ENCODE measurements at regions not wholly inside any gene's neighbourhood (a gene's known extent, or its start where the extent isn't known, plus 50 kb on each side); places are given as distances from the start of the nearest gene placed in this dataset.

DNA sequence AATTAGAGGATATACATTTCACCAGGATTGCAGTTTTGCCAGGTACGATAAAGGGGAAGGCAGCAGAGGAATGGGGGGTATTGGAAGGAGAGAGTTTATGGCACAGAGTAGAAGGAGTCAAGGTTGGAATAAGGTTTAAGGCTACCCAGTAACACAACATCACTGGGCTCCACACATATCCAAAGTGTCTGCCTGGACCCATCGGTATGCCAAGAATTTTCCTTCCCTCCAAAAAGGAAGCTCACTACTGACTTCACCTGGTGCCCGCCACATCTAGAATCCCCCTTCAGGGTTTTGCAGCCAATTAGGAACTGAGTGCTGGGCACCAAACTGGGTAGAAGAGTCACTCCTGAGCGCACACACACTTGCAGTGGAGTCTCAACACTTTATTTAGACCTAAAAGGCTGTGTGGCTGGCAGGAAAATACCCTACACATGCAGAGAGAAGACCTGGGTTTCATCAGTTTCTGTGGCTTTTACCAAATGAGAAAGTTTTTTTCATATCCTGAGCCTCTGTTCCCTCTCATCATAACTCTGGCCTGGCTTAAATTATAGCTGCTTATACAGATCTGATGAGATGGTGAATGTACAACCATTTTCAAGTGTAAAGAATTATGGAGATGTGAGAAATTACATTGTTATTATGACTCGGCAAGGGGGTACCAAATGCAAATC lies 190.8 kb upstream of the LPP start:
- no peak overlapping the region for H3K27ac ChIP-seq

GRCh38 chr3:187963677-187964385 lies 190.1 kb upstream of the LPP start:
- DNase-seq = no peak
- Histone ChIP-seq H3K4me1 (peaks cover 0 to 4% (median 0%) of the 10 kb centered on the region in 4 donors), H3K4me3 (no peak overlapping the region), H3K36me3 (no peaks in the 10 kb centered on the region), H3K27me3 (no peaks in the 10 kb centered on the region), H3K9me3 (no peaks in the 10 kb centered on the region), H3K27ac (no peak overlapping the region)
- TF ChIP-seq CTCF (IDR thresholded peaks at IDR 0.05) = no peak
- TF ChIP-seq POLR2A (IDR thresholded peaks at IDR 0.05) = no peak

More for the DNA sequence above, 190.8 kb upstream of the LPP start:
- no peaks in the 10 kb centered on the region for H3K9me3 ChIP-seq
- DNase-seq = no peak
- H3K4me3 ChIP-seq = no peak overlapping the region
- no peaks in the 10 kb centered on the region for H3K27me3 ChIP-seq
- H3K36me3 ChIP-seq = no peaks in the 10 kb centered on the region
- H3K4me1 ChIP-seq = peaks cover 0 to 5% (median 0%) of the 10 kb centered on the region in 4 donors
- no peak for TF ChIP-seq CTCF (IDR thresholded peaks at IDR 0.05)

DNA sequence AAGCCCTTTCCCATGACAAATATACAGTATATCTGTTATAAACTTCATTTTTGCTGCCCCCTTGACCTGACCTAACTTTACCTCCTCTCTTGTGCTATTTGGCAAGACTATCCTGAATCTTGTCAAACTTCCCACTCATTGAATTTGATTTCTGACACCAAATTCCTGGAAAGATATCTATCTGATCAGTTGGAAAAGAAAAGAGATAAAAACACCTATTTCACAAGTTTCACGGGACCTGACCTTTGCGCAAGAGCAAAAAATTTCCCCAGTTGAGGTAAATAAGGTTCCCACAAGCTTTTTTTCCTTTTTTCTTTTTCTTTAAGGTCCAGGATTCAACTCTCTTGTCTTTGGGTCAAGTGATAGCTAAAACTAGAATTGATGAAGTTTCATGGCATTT lies 189.2 kb upstream of the LPP start:
- Histone ChIP-seq H3K27me3 (no peaks in the 10 kb centered on the region), H3K27ac (no peak overlapping the region), H3K9me3 (no peaks in the 10 kb centered on the region), H3K4me1 (peaks cover 0 to 4% (median 0%) of the 10 kb centered on the region in 4 donors), H3K4me3 (no peak overlapping the region), H3K36me3 (no peaks in the 10 kb centered on the region)
- no peak for DNase-seq
- TF ChIP-seq CTCF (IDR thresholded peaks at IDR 0.05) = no peak
- no peak for TF ChIP-seq POLR2A (IDR thresholded peaks at IDR 0.05)

GRCh38 chr3:187966096-187966495 lies 187.9 kb upstream of the LPP start:
- Histone ChIP-seq H3K27me3 (no peaks in the 10 kb centered on the region), H3K27ac (no peak overlapping the region), H3K36me3 (no peaks in the 10 kb centered on the region), H3K4me3 (no peak overlapping the region), H3K9me3 (no peaks in the 10 kb centered on the region), H3K4me1 (peaks cover 0 to 4% (median 0%) of the 10 kb centered on the region in 4 donors)
- DNase-seq = no peak
- TF ChIP-seq POLR2A (IDR thresholded peaks at IDR 0.05) (peak in 1 of 2 donors; percentile 6), CTCF (IDR thresholded peaks at IDR 0.05) (no peak)

DNA sequence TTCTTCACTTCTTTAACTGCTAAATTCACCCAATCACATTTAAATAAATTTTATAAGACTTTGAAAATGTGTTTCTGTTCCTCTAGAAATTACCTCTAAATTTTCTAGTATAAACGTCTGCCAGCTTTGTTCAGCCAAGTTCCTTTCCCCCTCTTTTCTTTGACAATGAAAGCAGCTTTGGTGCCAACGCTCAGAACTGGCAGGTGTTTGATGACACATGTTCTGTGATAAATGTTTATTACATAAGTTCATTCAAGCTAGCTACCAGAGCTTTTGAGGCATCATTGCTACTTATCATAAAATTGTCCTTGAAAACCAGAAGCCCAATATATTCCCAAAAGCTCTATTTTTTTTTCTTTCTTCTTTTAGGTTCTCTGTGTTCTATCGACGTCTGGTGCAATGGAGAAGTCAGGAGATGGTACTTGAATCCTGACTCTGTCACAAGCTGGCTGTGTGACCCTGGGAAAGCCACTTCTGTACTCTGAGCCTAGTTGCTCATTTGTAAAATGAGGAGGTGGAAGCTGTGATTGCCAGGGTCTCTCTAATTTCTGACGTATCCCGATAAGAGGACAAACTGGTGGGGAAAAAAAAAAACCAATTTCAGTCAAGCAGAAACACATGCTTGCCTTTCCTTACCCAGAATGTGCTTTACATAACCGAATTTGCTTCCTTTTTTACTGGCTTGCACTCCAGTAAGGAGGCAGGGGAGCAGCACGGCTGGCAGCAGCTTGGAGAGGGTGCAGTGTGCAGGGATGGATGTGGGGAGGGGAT lies 187.1 kb upstream of the LPP start:
- Histone ChIP-seq H3K9me3 (no peaks in the 10 kb centered on the region), H3K36me3 (no peaks in the 10 kb centered on the region), H3K4me1 (peaks cover 0 to 4% (median 0%) of the 10 kb centered on the region in 4 donors), H3K4me3 (no peak overlapping the region), H3K27ac (no peak overlapping the region), H3K27me3 (no peaks in the 10 kb centered on the region)
- TF ChIP-seq POLR2A (IDR thresholded peaks at IDR 0.05) = no peak
- TF ChIP-seq CTCF (IDR thresholded peaks at IDR 0.05) = no peak
- no peak for DNase-seq

All from Peyer's patch (tissue), 4 donors.